Left lung (tissue), 4 donors: ENCODE measurements at regions not wholly inside any gene's neighbourhood (a gene's known extent, or its start where the extent isn't known, plus 50 kb on each side); places are given as distances from the start of the nearest gene placed in this dataset.

Experiments used
- ATAC-seq: fragments of 200-7000 bp; cut with Tn5 transposase; one replicate; pipeline ENCODE4 v1.9.1; 2020; ENCODE audit warnings: moderate library complexity
- DNase-seq, 4 donors: peaks; one replicate each; pipeline ENCODE4 v3.0.0-alpha.2; 2013 to 2020
- H3K27ac ChIP-seq, 2 donors: fragments of 200-600 bp; sonication (generic) in 1 of 2; one replicate each; pipeline versions ENCODE4 v1.5.0 to v1.8.0; 2020 to 2021
- H3K27me3 ChIP-seq, 2 donors: fragments of 200-600 bp; sonication (generic) in 1 of 2; one replicate each; pipeline versions ENCODE4 v1.5.0 to v1.8.0; 2020 to 2021
- H3K36me3 ChIP-seq, 2 donors: fragments of 200-600 bp; sonication (generic) in 1 of 2; one replicate each; pipeline versions ENCODE4 v1.5.0 to v1.8.0; 2020 to 2021
- H3K4me1 ChIP-seq, 2 donors: fragments of 200-600 bp; one replicate each; pipeline ENCODE4 v1.8.0; 2021
- H3K4me3 ChIP-seq, 2 donors: fragments of 200-600 bp; sonication (generic) in 1 of 2; one replicate each; pipeline versions ENCODE4 v1.5.0 to v1.8.0; 2020 to 2021; ENCODE audit warnings: mild to moderate bottlenecking in 1 of 2
- H3K9me3 ChIP-seq, 2 donors: fragments of 200-600 bp; sonication (generic) in 1 of 2; one replicate each; pipeline versions ENCODE4 v1.5.0 to v1.8.0; 2020 to 2021
- intact Hi-C, 2 donors: fragments of 100-400 bp; cut with DNase I; formaldehyde crosslinking; loops; one replicate each; pipeline versions ENCODE4 v1.11.2 to v1.14.2; 2022
- TF ChIP-seq, protein P1 (sequence below), 2 donors: fragments of 200-600 bp; sonication (generic) in 1 of 2; IDR thresholded peaks; one replicate each; pipeline versions ENCODE4 v1.5.0 to v1.8.0; 2021; ENCODE audit warnings: antibody characterized with exemption in 2 of 2
- donor health status: DM: no; HTN: yes; CAD: no.
- donor health status: DM: no; HTN: no; CAD: no.

DNA sequence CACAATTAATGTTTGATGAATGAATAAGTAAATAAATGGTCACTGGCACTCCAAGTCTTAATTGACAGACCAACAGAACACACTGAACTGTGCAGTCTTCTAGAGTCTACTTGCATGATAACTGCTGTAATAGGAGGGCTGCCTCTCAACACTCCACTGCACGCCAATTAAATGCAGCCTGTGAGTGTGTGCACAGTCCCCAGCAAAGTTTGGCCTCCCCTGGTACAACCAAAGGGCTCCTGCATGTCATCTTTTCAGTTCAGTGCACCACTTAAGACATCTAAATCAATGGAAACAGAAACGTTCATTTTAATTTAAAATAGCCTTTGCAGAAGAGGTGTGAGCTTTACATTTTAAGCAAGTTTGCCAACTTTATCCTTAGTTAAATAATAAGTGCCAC, 121.7 kb upstream of the USP15 start:
- TF ChIP-seq, protein P1, sequence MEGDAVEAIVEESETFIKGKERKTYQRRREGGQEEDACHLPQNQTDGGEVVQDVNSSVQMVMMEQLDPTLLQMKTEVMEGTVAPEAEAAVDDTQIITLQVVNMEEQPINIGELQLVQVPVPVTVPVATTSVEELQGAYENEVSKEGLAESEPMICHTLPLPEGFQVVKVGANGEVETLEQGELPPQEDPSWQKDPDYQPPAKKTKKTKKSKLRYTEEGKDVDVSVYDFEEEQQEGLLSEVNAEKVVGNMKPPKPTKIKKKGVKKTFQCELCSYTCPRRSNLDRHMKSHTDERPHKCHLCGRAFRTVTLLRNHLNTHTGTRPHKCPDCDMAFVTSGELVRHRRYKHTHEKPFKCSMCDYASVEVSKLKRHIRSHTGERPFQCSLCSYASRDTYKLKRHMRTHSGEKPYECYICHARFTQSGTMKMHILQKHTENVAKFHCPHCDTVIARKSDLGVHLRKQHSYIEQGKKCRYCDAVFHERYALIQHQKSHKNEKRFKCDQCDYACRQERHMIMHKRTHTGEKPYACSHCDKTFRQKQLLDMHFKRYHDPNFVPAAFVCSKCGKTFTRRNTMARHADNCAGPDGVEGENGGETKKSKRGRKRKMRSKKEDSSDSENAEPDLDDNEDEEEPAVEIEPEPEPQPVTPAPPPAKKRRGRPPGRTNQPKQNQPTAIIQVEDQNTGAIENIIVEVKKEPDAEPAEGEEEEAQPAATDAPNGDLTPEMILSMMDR (IDR thresholded peaks at IDR 0.05) = no peak
- H3K27ac ChIP-seq = no peak overlapping the region
- no peaks in the 10 kb centered on the region for H3K27me3 ChIP-seq
- H3K4me1 ChIP-seq = no peaks in the 10 kb centered on the region
- no peaks in the 10 kb centered on the region for H3K9me3 ChIP-seq
- no peak for ATAC-seq
- no peaks in the 10 kb centered on the region for H3K36me3 ChIP-seq
- DNase-seq = no peak
- intact Hi-C loops = no loop called here
- no peak overlapping the region for H3K4me3 ChIP-seq

DNA sequence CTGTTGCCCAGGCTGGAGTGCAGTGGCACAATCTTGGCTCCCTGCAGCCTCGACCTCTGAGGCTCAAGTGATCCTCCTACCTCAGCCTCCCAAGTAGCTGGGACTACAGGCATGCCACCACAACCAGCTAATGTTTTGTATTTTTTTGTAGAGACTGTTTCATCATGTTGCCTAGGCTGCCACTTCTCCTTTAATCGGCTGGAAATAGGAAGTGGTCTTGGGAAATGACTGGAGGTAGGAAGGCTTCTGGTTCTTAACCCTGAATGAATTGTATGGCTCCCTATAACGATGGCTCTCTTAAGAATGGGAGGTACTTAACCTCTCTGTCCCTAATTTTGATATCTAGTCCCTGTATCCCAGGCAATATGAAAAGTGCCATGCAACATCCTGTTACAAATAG, 113.9 kb upstream of the USP15 start:
- intact Hi-C loops = no loop called here
- H3K4me3 ChIP-seq = no peak overlapping the region

DNA sequence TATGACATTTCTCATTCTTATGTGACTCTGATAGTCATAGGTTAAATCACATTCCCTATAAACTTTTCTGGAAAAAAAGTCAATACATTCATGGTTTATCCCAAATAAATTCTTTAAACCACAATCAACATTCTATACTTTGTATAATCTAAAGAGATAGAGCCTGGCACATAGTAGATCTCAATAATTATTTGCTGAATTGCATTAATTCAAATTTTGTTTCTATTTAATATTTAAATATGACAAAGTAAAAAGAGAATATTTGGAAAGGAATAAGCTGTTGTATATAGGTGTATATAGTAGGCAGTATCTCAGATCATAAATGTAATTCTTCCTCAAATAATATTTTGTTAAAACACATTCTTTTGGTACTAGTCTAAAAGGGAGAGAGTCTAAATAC, 102.2 kb upstream of the USP15 start:
- Histone ChIP-seq H3K9me3 (no peaks in the 10 kb centered on the region), H3K4me3 (no peak overlapping the region), H3K4me1 (peaks cover 0 to 12% of the 10 kb centered on the region in 2 donors), H3K27me3 (no peaks in the 10 kb centered on the region), H3K27ac (peak overlapping the region in 1 of 2 donors; percentile 10), H3K36me3 (no peaks in the 10 kb centered on the region)
- intact Hi-C loops = no loop called here
- TF ChIP-seq, protein P1 (IDR thresholded peaks at IDR 0.05) = no peak
- DNase-seq (no peak), ATAC-seq (no peak)

More for the DNA sequence above, 113.9 kb upstream of the USP15 start:
- no peaks in the 10 kb centered on the region for H3K4me1 ChIP-seq
- DNase-seq (no peak), ATAC-seq (peak; percentile 10)
- H3K9me3 ChIP-seq = no peaks in the 10 kb centered on the region
- TF ChIP-seq, protein P1 (IDR thresholded peaks at IDR 0.05) = no peak
- no peaks in the 10 kb centered on the region for H3K27me3 ChIP-seq
- no peaks in the 10 kb centered on the region for H3K36me3 ChIP-seq
- H3K27ac ChIP-seq = no peak overlapping the region

DNA sequence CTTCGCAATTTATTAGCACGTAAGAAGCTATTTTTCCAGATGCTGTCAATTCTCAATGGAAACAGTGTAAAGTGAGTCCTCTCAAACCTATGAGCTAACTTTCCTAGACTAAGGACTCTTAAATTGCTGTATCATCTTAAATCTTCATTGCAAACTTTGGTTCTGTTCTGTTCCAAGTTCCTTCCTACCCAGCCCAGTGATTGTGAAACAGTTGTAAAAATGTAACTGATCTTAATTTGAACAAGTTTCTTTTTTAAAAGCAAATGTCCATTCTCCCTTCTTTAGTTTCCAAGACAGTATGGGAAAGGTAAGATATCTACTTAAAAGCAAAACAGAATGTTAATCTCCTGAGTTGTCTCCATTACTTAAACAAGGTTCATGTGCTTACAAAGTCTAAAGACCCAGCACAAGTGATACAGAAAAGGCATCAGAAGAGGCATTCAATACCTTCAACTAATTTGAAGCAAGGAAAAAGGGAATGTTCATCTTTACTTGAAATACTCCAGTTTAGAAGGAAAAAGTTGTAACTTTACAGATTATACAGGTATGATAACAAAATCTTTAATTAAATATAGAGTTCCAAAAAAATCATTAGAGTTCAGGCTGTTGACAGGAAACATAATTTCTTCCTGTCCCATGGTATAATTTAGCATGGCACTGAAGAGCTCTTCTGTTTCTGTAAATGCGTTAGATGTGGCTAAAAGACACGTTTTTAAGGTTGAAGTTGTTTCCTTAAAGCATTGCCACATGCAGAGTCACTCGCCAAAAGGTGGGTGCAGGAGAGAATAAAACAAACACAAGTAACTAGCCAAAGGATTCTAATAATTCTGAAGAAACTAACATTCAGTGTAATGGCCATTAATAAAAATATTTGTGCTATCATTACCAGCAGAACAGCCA, 101.5 kb upstream of the USP15 start:
- TF ChIP-seq, protein P1 (IDR thresholded peaks at IDR 0.05) = no peak
- Histone ChIP-seq H3K27me3 (no peaks in the 10 kb centered on the region), H3K27ac (peak overlapping the region in 1 of 2 donors; percentile 10), H3K9me3 (no peaks in the 10 kb centered on the region), H3K36me3 (no peaks in the 10 kb centered on the region), H3K4me3 (no peak overlapping the region), H3K4me1 (peaks cover 0 to 12% of the 10 kb centered on the region in 2 donors)
- DNase-seq (no peak), ATAC-seq (no peak)
- intact Hi-C loops = no loop called here

DNA sequence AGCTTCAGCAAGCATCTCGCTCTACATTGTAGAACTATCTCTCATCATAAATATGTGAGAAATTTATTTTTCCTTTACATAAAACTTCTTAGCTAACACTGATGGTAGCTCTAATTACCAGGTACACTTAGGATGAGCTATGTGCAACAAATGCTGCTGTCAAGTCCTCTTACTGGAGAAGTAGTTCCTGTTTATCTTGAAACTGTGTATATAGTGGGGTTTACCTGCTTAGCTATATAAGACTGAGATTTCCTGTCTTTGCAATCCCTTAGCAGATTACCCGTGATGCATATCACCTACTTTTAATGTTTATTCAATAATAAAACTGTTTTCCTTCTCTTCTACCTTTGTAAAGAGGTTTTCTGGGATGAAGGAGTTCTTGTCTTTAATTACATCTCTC, 98.0 kb upstream of the USP15 start:
- no peaks in the 10 kb centered on the region for H3K27me3 ChIP-seq

More for the DNA sequence above, 98.0 kb upstream of the USP15 start:
- no peak for ATAC-seq
- intact Hi-C loops = no loop called here
- no peaks in the 10 kb centered on the region for H3K9me3 ChIP-seq
- peaks cover 0 to 12% of the 10 kb centered on the region in 2 donors for H3K4me1 ChIP-seq
- no peak overlapping the region for H3K4me3 ChIP-seq
- no peak overlapping the region for H3K27ac ChIP-seq
- TF ChIP-seq, protein P1 (IDR thresholded peaks at IDR 0.05) = no peak
- no peak for DNase-seq
- no peaks in the 10 kb centered on the region for H3K36me3 ChIP-seq
